Ovary (tissue), 7 donors: ENCODE measurements at regions not wholly inside any gene's neighbourhood (a gene's known extent, or its start where the extent isn't known, plus 50 kb on each side); places are given as distances from the start of the nearest gene placed in this dataset.

Source experiments
- DNase-seq, 5 donors: peaks; one replicate each; pipeline ENCODE4 v3.0.0-alpha.2; 2019 to 2020
- H3K27ac ChIP-seq, 2 donors: fragments of 200-600 bp; one replicate each; pipeline versions ENCODE4 v1.5.1 to v1.8.0; 2019 to 2022
- H3K27me3 ChIP-seq: fragments of 200-600 bp; one replicate; pipeline ENCODE4 v1.8.0; 2022
- H3K36me3 ChIP-seq: fragments of 200-600 bp; sonication (generic); one replicate; pipeline ENCODE4 v1.5.1; 2019
- H3K4me1 ChIP-seq: one replicate; pipeline ENCODE4 v1.8.1; 2013; ENCODE audit warnings: mild to moderate bottlenecking, moderate library complexity; ENCODE audit not compliant: insufficient read depth
- H3K4me3 ChIP-seq: fragments of 200-600 bp; sonication (generic); one replicate; pipeline ENCODE4 v1.5.1; 2017
- H3K9me3 ChIP-seq, 2 donors: fragments of 200-600 bp in 1 of 2; sonication (generic) in 1 of 2; one replicate each; pipeline versions ENCODE4 v1.5.1 to v1.8.1; 2013 to 2019; ENCODE audit warnings: mild to moderate bottlenecking in 1 of 2, moderate library complexity in 1 of 2
- CTCF ChIP-seq, 3 donors: fragments of 450-650 bp in 2 of 3; fragments of 200-600 bp in 1 of 3; IDR thresholded peaks; one replicate each; pipeline versions ENCODE4 v1.5.1 to v1.8.0; 2016 to 2022; ENCODE audit warnings: antibody characterized with exemption in 3 of 3, mild to moderate bottlenecking in 1 of 3
- EP300 ChIP-seq: sonication (generic); formaldehyde crosslinking; IDR thresholded peaks from one replicate; pipeline ENCODE4 v1.6.1; 2017; ENCODE audit warnings: antibody characterized with exemption
- POLR2A ChIP-seq: fragments of 450-650 bp; IDR thresholded peaks from one replicate; pipeline ENCODE4 v1.6.1; 2017; ENCODE audit warnings: antibody characterized with exemption, mild to moderate bottlenecking, moderate library complexity
- WGBS, 3 donors: extraction: QIAGEN DNeasy Blood & Tissue Kit in 1 of 3; methylation state at CpG; one replicate each; pipeline versions ENCODE4 v1.1.5 to v1.1.7; 2013 to 2017; 5-methylcytosine and 5-hydroxymethylcytosine counted together
- intact Hi-C, 4 donors: fragments of 100-400 bp; cut with DNase I; formaldehyde crosslinking; loops; one replicate each; pipeline versions ENCODE4 v1.11.0 to v1.15.1; 2022 to 2023
- donor health status: DM: no; HTN: no; CAD: no; lungs with moderate emphysema.
- donor health status: DM: no; HTN: no; CAD: no.
- donor health status: Bipolar disorder and iron deficiency.
- donor health status: DM: no; HTN: no; CAD: no.
- donor health status: DM: yes; HTN: yes; CAD: no.

GRCh38 chr12:89975574-89975973 lies 266.9 kb upstream of the ATP2B1 start:
- H3K27ac ChIP-seq: no peak overlapping the region
- H3K36me3 ChIP-seq: no peaks in the 10 kb centered on the region
- no peak overlapping the region for H3K4me3 ChIP-seq
- TF ChIP-seq POLR2A: no peak
- TF ChIP-seq EP300: no peak
- TF ChIP-seq CTCF (IDR thresholded peaks at IDR 0.05): no peak
- DNase-seq: no peak
- intact Hi-C loops: no loop called here
- 92 to 98% (median 97%) methylated on average over 4 of the region's 4 CpGs for WGBS, 3 donors
- no peaks in the 10 kb centered on the region for H3K9me3 ChIP-seq
- no peaks in the 10 kb centered on the region for H3K27me3 ChIP-seq
- no peaks in the 10 kb centered on the region for H3K4me1 ChIP-seq

- intact Hi-C loops: no loop called here
- H3K36me3 ChIP-seq: no peaks in the 10 kb centered on the region
- no peaks in the 10 kb centered on the region for H3K4me1 ChIP-seq
- TF ChIP-seq CTCF (IDR thresholded peaks at IDR 0.05): no peak
- TF ChIP-seq POLR2A: no peak
- no peak for TF ChIP-seq EP300
- no peak overlapping the region for H3K27ac ChIP-seq
- no peaks in the 10 kb centered on the region for H3K9me3 ChIP-seq
- DNase-seq: no peak
- H3K4me3 ChIP-seq: no peak overlapping the region
- no peaks in the 10 kb centered on the region for H3K27me3 ChIP-seq
Measured at GRCh38 chr12:89971880-89972279, 263.2 kb upstream of the ATP2B1 start.

GRCh38 chr12:89970722-89971121 lies 262.1 kb upstream of the ATP2B1 start:
- H3K4me3 ChIP-seq: no peak overlapping the region
- WGBS, 3 donors: 97 to 100% (median 100%) methylated on average over 1 of the region's 1 CpG
- DNase-seq: no peak
- H3K4me1 ChIP-seq: no peaks in the 10 kb centered on the region
- intact Hi-C loops: no loop called here
- no peak overlapping the region for H3K27ac ChIP-seq
- no peaks in the 10 kb centered on the region for H3K27me3 ChIP-seq
- no peaks in the 10 kb centered on the region for H3K9me3 ChIP-seq
- TF ChIP-seq POLR2A: no peak
- no peak for TF ChIP-seq CTCF (IDR thresholded peaks at IDR 0.05)
- no peak for TF ChIP-seq EP300
- H3K36me3 ChIP-seq: no peaks in the 10 kb centered on the region

GRCh38 chr12:89969093-89969492 lies 260.5 kb upstream of the ATP2B1 start:
- H3K4me3 ChIP-seq: no peak overlapping the region
- intact Hi-C loops: no loop called here
- TF ChIP-seq CTCF (IDR thresholded peaks at IDR 0.05) (no peak), EP300 (no peak), POLR2A (no peak)
- 78 to 85% (median 84%) methylated on average over 4 of the region's 4 CpGs for WGBS, 3 donors
- no peaks in the 10 kb centered on the region for H3K9me3 ChIP-seq
- no peaks in the 10 kb centered on the region for H3K27me3 ChIP-seq
- DNase-seq: no peak
- H3K4me1 ChIP-seq: no peaks in the 10 kb centered on the region
- no peaks in the 10 kb centered on the region for H3K36me3 ChIP-seq
- H3K27ac ChIP-seq: no peak overlapping the region

- Histone ChIP-seq H3K36me3 (no peaks in the 10 kb centered on the region), H3K9me3 (no peaks in the 10 kb centered on the region), H3K27ac (no peak overlapping the region), H3K4me1 (no peaks in the 10 kb centered on the region), H3K27me3 (no peaks in the 10 kb centered on the region), H3K4me3 (no peak overlapping the region)
- no peak for DNase-seq
- TF ChIP-seq EP300 (no peak), POLR2A (no peak), CTCF (IDR thresholded peaks at IDR 0.05) (no peak)
- intact Hi-C loops: no loop called here
- WGBS, 3 donors: 86 to 88% (median 88%) methylated on average over 6 of the region's 6 CpGs
Measured at GRCh38 chr12:89968151-89968700, 259.6 kb upstream of the ATP2B1 start.
